ENCODE measurements at regions not wholly inside any gene's neighbourhood (a gene's known extent, or its start where the extent isn't known, plus 50 kb on each side); places are given as distances from the start of the nearest gene placed in this dataset.
"Not testable (repeated sequence)": the region's sequence is repeated elsewhere in the genome, so short reads cannot be mapped to it uniquely, and the experiment has no call there.

GRCh38 chrX:75873993-75874392, 88.9 kb upstream of the MAGEE2 start:
- Mint-ChIP-seq H3K9me3 (peaks cover 2 to 11% of the 10 kb centered on the region in 2 donors), H3K4me1 (no peaks in the 10 kb centered on the region), H3K27me3 (no peaks in the 10 kb centered on the region), H3K27ac (no peak overlapping the region), H3K36me3 (no peaks in the 10 kb centered on the region), H3K4me3 (no peak overlapping the region)
- DNase-seq (no peak), ATAC-seq (replicated peaks) (no peak)

- DNase-seq (no peak), ATAC-seq (replicated peaks) (no peak)
- H3K9me3 Mint-ChIP-seq = peaks cover 0 to 4% of the 10 kb centered on the region in 2 donors
- no peak overlapping the region for H3K4me3 Mint-ChIP-seq
- no peaks in the 10 kb centered on the region for H3K36me3 Mint-ChIP-seq
- H3K27me3 Mint-ChIP-seq = no peaks in the 10 kb centered on the region
- H3K4me1 Mint-ChIP-seq = no peaks in the 10 kb centered on the region
- no peak overlapping the region for H3K27ac Mint-ChIP-seq
These were observed 98.4 kb upstream of the MAGEE2 start for GRCh38 chrX:75883446-75883845.

DNA sequence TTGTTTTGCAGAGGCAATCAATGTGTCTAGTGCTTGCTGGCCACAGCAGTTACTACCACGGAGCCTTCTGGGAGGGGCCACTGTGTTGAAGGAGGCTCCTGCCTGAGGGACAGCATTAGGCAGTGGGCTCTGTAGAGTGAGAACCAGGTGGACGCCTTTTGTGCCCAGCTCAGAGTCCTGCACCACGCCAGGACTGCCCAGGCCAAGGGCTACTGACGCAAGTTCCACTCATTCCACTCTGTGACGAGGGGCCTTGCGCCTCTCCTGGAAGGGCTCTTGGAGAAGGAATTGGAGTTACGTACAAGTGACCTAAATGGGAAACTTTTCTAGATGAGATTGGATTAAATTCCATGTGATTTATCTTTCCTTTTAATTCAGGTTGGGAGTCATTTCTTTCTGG, 102.8 kb upstream of the MAGEE2 start:
- H3K4me3 Mint-ChIP-seq = no peak overlapping the region
- DNase-seq (no peak), ATAC-seq (replicated peaks) (no peak)
- H3K27me3 Mint-ChIP-seq = no peaks in the 10 kb centered on the region
- H3K27ac Mint-ChIP-seq = no peak overlapping the region
- H3K36me3 Mint-ChIP-seq = no peaks in the 10 kb centered on the region
- no peaks in the 10 kb centered on the region for H3K9me3 Mint-ChIP-seq
- no peaks in the 10 kb centered on the region for H3K4me1 Mint-ChIP-seq

DNA sequence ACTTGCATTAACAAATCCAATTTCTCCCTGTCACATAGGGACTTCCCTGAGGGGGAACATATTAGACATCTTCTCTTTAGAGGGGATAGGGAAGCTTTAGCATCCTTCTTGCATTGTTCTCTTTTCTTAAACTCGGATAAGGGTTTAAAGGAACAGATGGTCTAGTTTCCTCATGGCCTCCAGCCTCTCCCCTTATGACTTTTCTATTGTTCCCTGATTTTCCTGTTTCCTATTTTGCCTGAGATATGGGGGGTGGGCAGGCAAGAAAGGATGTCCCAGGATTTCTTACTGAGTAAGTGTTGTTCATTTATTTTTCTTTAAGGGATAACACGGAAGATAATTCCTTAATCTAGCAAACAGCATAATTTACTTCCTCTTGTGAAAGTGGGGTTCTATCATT, 107.7 kb upstream of the MAGEE2 start:
- Mint-ChIP-seq H3K4me3 (no peak overlapping the region), H3K36me3 (no peaks in the 10 kb centered on the region), H3K27me3 (no peaks in the 10 kb centered on the region), H3K4me1 (no peaks in the 10 kb centered on the region), H3K9me3 (no peaks in the 10 kb centered on the region), H3K27ac (no peak overlapping the region)
- no peak for DNase-seq
- ATAC-seq (replicated peaks) = no peak

DNA sequence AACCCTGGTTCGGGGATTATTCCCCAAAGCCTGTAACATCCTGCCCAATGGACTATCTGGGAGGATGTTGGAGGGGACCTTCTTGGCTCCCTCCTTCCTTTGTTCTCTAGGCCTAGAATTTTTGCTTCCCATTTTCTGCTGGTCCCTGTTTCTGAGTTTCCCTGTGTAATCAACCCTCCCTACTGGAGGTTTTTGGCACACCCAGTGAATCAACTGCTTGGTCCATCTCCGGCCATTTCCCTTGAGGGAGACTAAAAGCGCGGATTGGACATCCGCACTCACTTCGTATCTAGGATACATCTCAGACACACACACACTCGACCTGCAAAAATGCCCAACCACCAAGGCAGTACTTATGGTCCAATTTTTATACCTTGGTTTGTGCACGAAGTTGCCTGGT, 108.2 kb upstream of the MAGEE2 start:
- Mint-ChIP-seq H3K27me3 (no peaks in the 10 kb centered on the region), H3K4me1 (no peaks in the 10 kb centered on the region), H3K36me3 (no peaks in the 10 kb centered on the region), H3K27ac (no peak overlapping the region), H3K9me3 (no peaks in the 10 kb centered on the region), H3K4me3 (no peak overlapping the region)
- ATAC-seq (replicated peaks) (no peak), DNase-seq (no peak)

DNA sequence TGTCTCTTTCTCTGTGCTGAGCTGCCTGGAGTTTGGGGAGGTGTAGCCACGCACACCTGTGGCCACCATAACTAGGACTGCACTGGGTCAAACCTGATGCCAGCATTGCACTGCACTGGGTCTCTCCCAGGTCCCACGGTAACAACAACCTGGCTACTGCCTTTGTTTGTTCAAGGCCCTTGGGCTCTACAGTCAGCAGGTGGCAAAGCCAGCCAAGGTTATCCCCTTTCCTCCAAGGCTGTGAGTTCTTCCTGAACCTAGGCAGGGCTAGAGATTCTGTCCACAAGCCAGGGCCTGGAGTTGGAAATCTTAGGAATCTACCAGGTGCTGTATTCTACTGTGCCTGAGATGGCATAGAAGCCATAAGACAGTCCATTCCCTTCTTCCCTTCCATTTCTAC, 126.7 kb upstream of the MAGEE2 start:
- Mint-ChIP-seq H3K4me3 (no peak overlapping the region), H3K4me1 (no peaks in the 10 kb centered on the region), H3K27me3 (peaks cover 0 to 3% of the 10 kb centered on the region in 2 donors), H3K27ac (no peak overlapping the region), H3K9me3 (peaks cover 0 to 1% of the 10 kb centered on the region in 2 donors), H3K36me3 (no peaks in the 10 kb centered on the region)
- ATAC-seq (replicated peaks) (no peak), DNase-seq (no peak)

DNA sequence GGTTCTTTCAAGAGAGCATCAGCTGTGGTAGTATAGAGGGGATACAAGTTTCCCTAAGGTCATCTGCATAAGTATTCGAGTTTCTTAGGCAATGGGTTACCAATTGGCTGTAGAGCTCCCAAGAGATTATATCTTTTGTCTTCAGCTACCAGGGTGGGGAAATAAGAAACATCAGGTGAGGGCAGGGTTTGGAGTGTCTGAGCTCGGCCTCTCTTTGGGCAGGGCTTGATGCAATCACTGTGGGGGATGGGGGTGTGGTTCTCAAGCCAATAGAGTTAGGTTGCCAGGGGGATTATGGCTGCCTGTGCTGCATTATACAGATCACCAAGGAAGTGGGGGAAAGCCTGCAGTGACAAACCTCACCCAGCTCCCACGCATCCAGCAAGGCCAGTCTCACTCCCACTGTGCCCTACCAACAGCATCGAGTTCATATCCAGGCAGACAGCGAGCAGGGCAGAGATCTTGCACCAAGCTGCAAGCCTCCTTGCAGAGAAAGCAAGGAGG, 172.1 kb upstream of the MAGEE2 start:
- Mint-ChIP-seq H3K27ac (no peak overlapping the region), H3K36me3 (no peaks in the 10 kb centered on the region), H3K4me1 (no peaks in the 10 kb centered on the region), H3K4me3 (no peak overlapping the region), H3K27me3 (peaks cover 6 to 14% of the 10 kb centered on the region in 2 donors), H3K9me3 (no peaks in the 10 kb centered on the region)
- no peak for DNase-seq
- ATAC-seq (replicated peaks) = no peak

- ATAC-seq (replicated peaks); H3K4me3 Mint-ChIP-seq; H3K27me3 Mint-ChIP-seq; H3K4me1 Mint-ChIP-seq; DNase-seq; H3K27ac Mint-ChIP-seq; H3K36me3 Mint-ChIP-seq; H3K9me3 Mint-ChIP-seq: not testable (repeated sequence)
These were observed 176.3 kb upstream of the MAGEE2 start for GRCh38 chrX:75961321-75961720.

GRCh38 chrX:75963774-75964173, 178.7 kb upstream of the MAGEE2 start:
- H3K36me3 Mint-ChIP-seq = no peaks in the 10 kb centered on the region

GRCh38 chrX:75968293-75968692, 183.2 kb upstream of the MAGEE2 start:
- H3K4me1 Mint-ChIP-seq = no peaks in the 10 kb centered on the region
- H3K9me3 Mint-ChIP-seq = no peaks in the 10 kb centered on the region
- no peak overlapping the region for H3K4me3 Mint-ChIP-seq
- no peak overlapping the region for H3K27ac Mint-ChIP-seq
- DNase-seq (no peak), ATAC-seq (replicated peaks) (no peak)
- H3K36me3 Mint-ChIP-seq = no peaks in the 10 kb centered on the region
- H3K27me3 Mint-ChIP-seq = no peaks in the 10 kb centered on the region

More at GRCh38 chrX:75963774-75964173, 178.7 kb upstream of the MAGEE2 start:
- peaks cover 5 to 6% of the 10 kb centered on the region in 2 donors for H3K27me3 Mint-ChIP-seq
- no peaks in the 10 kb centered on the region for H3K9me3 Mint-ChIP-seq
- H3K4me3 Mint-ChIP-seq = no peak overlapping the region
- ATAC-seq (replicated peaks) = no peak
- no peak overlapping the region for H3K27ac Mint-ChIP-seq
- H3K4me1 Mint-ChIP-seq = no peaks in the 10 kb centered on the region
- DNase-seq = no peak

DNA sequence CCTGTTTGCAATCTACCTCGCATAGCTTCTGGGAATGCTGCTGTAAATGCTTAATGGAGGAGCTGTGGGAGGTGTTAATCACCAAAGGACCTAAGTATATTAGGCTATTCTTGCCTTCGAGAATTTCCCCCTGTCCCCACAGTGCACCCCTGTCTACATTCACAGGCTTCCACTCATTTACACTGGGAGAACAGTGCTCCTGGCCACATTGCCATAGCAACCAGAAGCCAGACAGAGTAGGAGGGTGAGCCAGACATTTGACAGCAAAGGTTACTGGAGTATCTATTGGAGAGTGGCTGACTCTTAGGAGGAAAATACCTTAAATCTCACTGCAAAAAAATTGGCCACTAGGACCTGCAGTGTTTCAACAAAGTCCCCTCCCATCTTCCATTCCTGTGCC, 185.9 kb upstream of the PBDC1 start:
- Mint-ChIP-seq H3K4me1 (no peaks in the 10 kb centered on the region), H3K36me3 (no peaks in the 10 kb centered on the region), H3K27me3 (peaks cover 0 to 15% of the 10 kb centered on the region in 2 donors)

DNA sequence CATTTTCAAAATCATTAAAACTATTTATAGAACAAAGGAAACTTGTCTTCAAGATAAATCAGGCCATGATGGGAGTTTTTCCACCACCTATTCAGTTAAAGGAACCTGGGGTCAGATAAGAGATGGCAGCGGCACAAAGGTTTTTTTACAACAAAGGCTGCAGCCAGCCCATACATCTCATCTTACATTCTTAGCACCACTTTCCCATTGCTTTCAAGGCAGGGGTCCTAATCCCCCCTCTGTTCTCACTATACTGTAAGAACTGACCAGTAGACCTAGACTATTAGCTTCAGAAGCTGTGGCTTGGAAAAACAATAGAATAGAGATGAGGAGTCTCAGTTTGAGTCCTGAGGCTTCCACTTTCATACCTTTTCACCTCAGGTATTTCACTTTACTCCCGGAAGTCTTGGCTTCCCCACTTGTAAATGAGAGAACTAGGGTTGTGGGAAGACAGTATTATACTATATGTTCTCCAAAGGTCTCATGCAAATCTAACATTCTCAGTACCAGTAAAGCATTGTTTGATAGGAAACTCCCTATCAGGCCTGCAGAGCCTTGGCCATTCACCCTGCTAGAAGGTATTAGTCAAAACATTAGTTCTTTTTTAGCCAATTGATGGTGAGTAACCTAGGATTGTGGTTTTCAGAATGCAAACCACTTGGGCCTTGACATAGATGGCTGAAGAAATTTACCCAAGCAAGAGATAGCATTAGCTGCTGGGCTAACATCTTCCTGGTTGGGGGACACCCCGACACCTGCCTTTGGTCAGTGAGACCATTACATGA, 182.9 kb upstream of the PBDC1 start:
- H3K9me3 Mint-ChIP-seq = peaks cover 0 to 4% of the 10 kb centered on the region in 2 donors
- DNase-seq = peak; percentile 3
- H3K27ac Mint-ChIP-seq = no peak overlapping the region
- H3K4me3 Mint-ChIP-seq = no peak overlapping the region
- peaks cover 0 to 15% of the 10 kb centered on the region in 2 donors for H3K27me3 Mint-ChIP-seq
- peak; percentile 67 to 88 for ATAC-seq (replicated peaks)
- no peaks in the 10 kb centered on the region for H3K36me3 Mint-ChIP-seq
- no peaks in the 10 kb centered on the region for H3K4me1 Mint-ChIP-seq

More for the DNA sequence above, 185.9 kb upstream of the PBDC1 start:
- no peak overlapping the region for H3K27ac Mint-ChIP-seq
- no peak overlapping the region for H3K4me3 Mint-ChIP-seq
- DNase-seq (no peak), ATAC-seq (replicated peaks) (no peak)
- H3K9me3 Mint-ChIP-seq = no peaks in the 10 kb centered on the region

DNA sequence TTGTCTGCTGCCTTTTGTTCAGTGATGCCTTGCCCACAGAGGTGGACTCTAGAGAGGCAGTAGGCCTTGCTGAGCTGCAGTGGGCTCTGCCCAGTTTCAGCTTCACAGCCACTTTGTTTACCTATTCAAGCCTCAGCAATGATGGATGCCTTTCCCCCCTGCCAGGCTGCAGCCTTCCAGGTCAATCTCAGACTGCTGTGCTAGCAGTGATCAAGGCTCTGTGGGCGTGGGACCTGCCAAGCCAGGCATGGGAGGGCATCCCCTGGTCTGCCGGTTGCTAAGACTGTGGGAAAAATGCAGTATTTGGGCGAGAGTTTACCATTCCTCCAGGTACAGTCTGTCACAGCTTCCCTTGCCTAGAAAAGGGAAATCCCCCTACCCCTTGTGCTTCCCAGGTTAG, 175.2 kb upstream of the PBDC1 start:
- no peaks in the 10 kb centered on the region for H3K4me1 Mint-ChIP-seq
- no peaks in the 10 kb centered on the region for H3K36me3 Mint-ChIP-seq
- H3K27me3 Mint-ChIP-seq = no peaks in the 10 kb centered on the region
- H3K9me3 Mint-ChIP-seq = peaks cover 5 to 9% of the 10 kb centered on the region in 2 donors
- ATAC-seq (replicated peaks) = no peak
- no peak for DNase-seq
- H3K4me3 Mint-ChIP-seq = no peak overlapping the region
- H3K27ac Mint-ChIP-seq = no peak overlapping the region

DNA sequence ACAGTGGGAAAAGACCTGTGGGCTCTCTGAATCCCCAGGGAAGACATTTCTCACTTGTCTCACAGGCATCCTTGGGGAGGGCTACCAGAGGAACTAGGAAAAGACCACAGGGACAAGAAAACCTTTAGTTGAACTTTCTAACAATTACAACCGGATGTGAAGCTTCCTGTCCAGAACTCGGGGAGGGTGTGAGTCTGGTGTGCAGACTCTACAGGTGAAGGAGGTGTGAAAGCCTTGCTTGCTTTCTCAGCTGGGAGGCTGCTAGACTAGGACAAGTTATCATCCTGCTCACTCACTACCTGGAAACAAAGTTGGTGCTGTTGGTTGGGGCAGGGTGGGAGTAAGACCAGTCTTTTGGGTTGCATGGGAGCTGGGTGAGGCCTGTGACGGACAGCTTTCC, 158.5 kb upstream of the PBDC1 start:
- Mint-ChIP-seq H3K4me3 (no peak overlapping the region), H3K9me3 (peaks cover 3 to 9% of the 10 kb centered on the region in 2 donors), H3K27ac (no peak overlapping the region), H3K4me1 (no peaks in the 10 kb centered on the region), H3K36me3 (peaks cover 0 to 1% of the 10 kb centered on the region in 2 donors), H3K27me3 (peaks cover 0 to 31% of the 10 kb centered on the region in 2 donors)
- ATAC-seq (replicated peaks) (no peak), DNase-seq (no peak)

DNA sequence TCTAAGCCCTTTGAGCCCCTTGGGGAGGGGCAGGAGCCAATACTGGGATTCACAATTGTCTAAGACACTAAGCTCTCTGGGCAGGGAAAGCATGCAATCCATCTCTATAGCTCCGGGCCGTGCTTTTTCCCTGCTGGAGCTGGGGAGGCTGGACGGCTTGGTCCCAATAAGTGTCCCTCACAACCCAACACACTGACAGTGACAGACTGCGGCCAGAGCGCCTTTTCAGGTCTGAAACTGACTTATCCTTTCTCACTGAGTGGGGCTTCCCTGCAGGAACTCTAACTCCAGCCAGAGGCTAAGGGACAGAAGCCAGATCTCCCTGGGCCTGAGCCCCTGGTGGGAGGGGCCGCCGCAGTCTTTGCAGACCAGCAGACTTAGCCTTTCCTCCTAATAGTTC, 146.6 kb upstream of the PBDC1 start:
- Mint-ChIP-seq H3K27me3 (peaks cover 0 to 5% of the 10 kb centered on the region in 2 donors), H3K27ac (no peak overlapping the region), H3K4me3 (no peak overlapping the region), H3K9me3 (no peaks in the 10 kb centered on the region), H3K4me1 (no peaks in the 10 kb centered on the region), H3K36me3 (no peaks in the 10 kb centered on the region)
- no peak for DNase-seq
- ATAC-seq (replicated peaks) = no peak

Measured in stimulated activated naive B cell treated with anti-CD40 and anti-IgM and Interleukin-4, amounts not matched to agents 10 μg/mL and 1 μg/mL and 100 μg/mL, for 72 hours (primary cell).